ENCODE measurements at regions not wholly inside any gene's neighbourhood (a gene's known extent, or its start where the extent isn't known, plus 50 kb on each side); places are given as distances from the start of the nearest gene placed in this dataset.

GRCh38 chr9:103361906-103362305 lies 366.8 kb downstream of the CYLC2 start:
- Histone ChIP-seq H3K27ac (ENCODE audit: low read depth in 2 of 2, low read length in 2 of 2) (no peak overlapping the region), H3K9ac (ENCODE audit: low read length in 3 of 3) (no peak overlapping the region), H3K4me1 (ENCODE audit: control insufficient read depth in 2 of 3, insufficient read depth in 2 of 3, low read depth in 1 of 3, low read length in 3 of 3) (no peaks in the 10 kb centered on the region), H3K4me3 (ENCODE audit: low read length in 3 of 3) (no peak overlapping the region), H3K36me3 (ENCODE audit: control insufficient read depth in 2 of 3, insufficient read depth in 3 of 3, low read length in 3 of 3) (no peaks in the 10 kb centered on the region), H3K9me3 (ENCODE audit: control insufficient read depth in 2 of 3, insufficient read depth in 1 of 3, low read length in 3 of 3) (no peaks in the 10 kb centered on the region), H3K27me3 (ENCODE audit: control insufficient read depth, insufficient read depth, low read length) (no peaks in the 10 kb centered on the region)
- intact Hi-C loops (cut with DNase I) = no loop called here
- no peak for DNase-seq
- FAIRE-seq = no peak
- TF ChIP-seq CTCF (IDR thresholded peaks at IDR 0.05; ENCODE audit: borderline replicate concordance, extremely low read depth, insufficient read depth) = no peak

GRCh38 chr9:103362986-103363385 lies 367.9 kb downstream of the CYLC2 start:
- H3K4me1 ChIP-seq (ENCODE audit: control insufficient read depth in 2 of 3, insufficient read depth in 2 of 3, low read depth in 1 of 3, low read length in 3 of 3) = no peaks in the 10 kb centered on the region
- H3K9ac ChIP-seq (ENCODE audit: low read length in 3 of 3) = no peak overlapping the region
- DNase-seq (no peak), FAIRE-seq (no peak)
- H3K9me3 ChIP-seq (ENCODE audit: control insufficient read depth in 2 of 3, insufficient read depth in 1 of 3, low read length in 3 of 3) = no peaks in the 10 kb centered on the region
- intact Hi-C loops (cut with DNase I) = no loop called here
- H3K27ac ChIP-seq (ENCODE audit: low read depth in 2 of 2, low read length in 2 of 2) = no peak overlapping the region
- no peak for TF ChIP-seq CTCF (IDR thresholded peaks at IDR 0.05; ENCODE audit: borderline replicate concordance, extremely low read depth, insufficient read depth)
- no peak overlapping the region for H3K4me3 ChIP-seq (ENCODE audit: low read length in 3 of 3)
- no peaks in the 10 kb centered on the region for H3K27me3 ChIP-seq (ENCODE audit: control insufficient read depth, insufficient read depth, low read length)
- no peaks in the 10 kb centered on the region for H3K36me3 ChIP-seq (ENCODE audit: control insufficient read depth in 2 of 3, insufficient read depth in 3 of 3, low read length in 3 of 3)

- Histone ChIP-seq H3K27me3 (ENCODE audit: control insufficient read depth, insufficient read depth, low read length) (no peaks in the 10 kb centered on the region), H3K36me3 (ENCODE audit: control insufficient read depth in 2 of 3, insufficient read depth in 3 of 3, low read length in 3 of 3) (no peaks in the 10 kb centered on the region), H3K27ac (ENCODE audit: low read depth in 2 of 2, low read length in 2 of 2) (no peak overlapping the region), H3K4me3 (ENCODE audit: low read length in 3 of 3) (no peak overlapping the region), H3K9ac (ENCODE audit: low read length in 3 of 3) (no peak overlapping the region), H3K9me3 (ENCODE audit: control insufficient read depth in 2 of 3, insufficient read depth in 1 of 3, low read length in 3 of 3) (no peaks in the 10 kb centered on the region), H3K4me1 (ENCODE audit: control insufficient read depth in 2 of 3, insufficient read depth in 2 of 3, low read depth in 1 of 3, low read length in 3 of 3) (no peaks in the 10 kb centered on the region)
- no peak for DNase-seq
- intact Hi-C loops (cut with DNase I) = no loop called here
- no peak for FAIRE-seq
- TF ChIP-seq CTCF (IDR thresholded peaks at IDR 0.05; ENCODE audit: borderline replicate concordance, extremely low read depth, insufficient read depth) = no peak
Measured at GRCh38 chr9:103364753-103365152, 369.6 kb downstream of the CYLC2 start.

- intact Hi-C loops (cut with DNase I) = no loop called here
- no peaks in the 10 kb centered on the region for H3K9me3 ChIP-seq (ENCODE audit: control insufficient read depth in 2 of 3, insufficient read depth in 1 of 3, low read length in 3 of 3)
- H3K4me1 ChIP-seq (ENCODE audit: control insufficient read depth in 2 of 3, insufficient read depth in 2 of 3, low read depth in 1 of 3, low read length in 3 of 3) = no peaks in the 10 kb centered on the region
- FAIRE-seq (no peak), DNase-seq (no peak)
- no peak for TF ChIP-seq CTCF (IDR thresholded peaks at IDR 0.05; ENCODE audit: borderline replicate concordance, extremely low read depth, insufficient read depth)
- H3K9ac ChIP-seq (ENCODE audit: low read length in 3 of 3) = no peak overlapping the region
- no peaks in the 10 kb centered on the region for H3K36me3 ChIP-seq (ENCODE audit: control insufficient read depth in 2 of 3, insufficient read depth in 3 of 3, low read length in 3 of 3)
- H3K27me3 ChIP-seq (ENCODE audit: control insufficient read depth, insufficient read depth, low read length) = no peaks in the 10 kb centered on the region
- H3K27ac ChIP-seq (ENCODE audit: low read depth in 2 of 2, low read length in 2 of 2) = no peak overlapping the region
- H3K4me3 ChIP-seq (ENCODE audit: low read length in 3 of 3) = no peak overlapping the region
Measured at GRCh38 chr9:103371152-103371551, 376.0 kb downstream of the CYLC2 start.

All from kidney (tissue), 13 donors.